Lower lobe of right lung (tissue), 2 donors: ENCODE measurements at regions not wholly inside any gene's neighbourhood (a gene's known extent, or its start where the extent isn't known, plus 50 kb on each side); places are given as distances from the start of the nearest gene placed in this dataset.

Experiments used
- ATAC-seq, 2 donors: fragments of 200-7000 bp; cut with Tn5 transposase; one replicate each; pipeline ENCODE4 v1.9.1; 2020 to 2022; ENCODE audit warnings: mild to moderate bottlenecking in 2 of 2, moderate library complexity in 2 of 2
- DNase-seq: peaks from one replicate; pipeline ENCODE4 v3.0.0-alpha.2; 2020
- H3K27ac ChIP-seq: fragments of 200-600 bp; one replicate; pipeline ENCODE4 v1.8.0; 2022
- H3K27me3 ChIP-seq: fragments of 200-600 bp; one replicate; pipeline ENCODE4 v1.8.0; 2022; ENCODE audit warnings: low read depth
- H3K36me3 ChIP-seq: fragments of 200-600 bp; one replicate; pipeline ENCODE4 v1.8.0; 2022; ENCODE audit warnings: mild to moderate bottlenecking
- H3K4me1 ChIP-seq: fragments of 200-600 bp; one replicate; pipeline ENCODE4 v1.8.0; 2022
- H3K4me3 ChIP-seq: fragments of 200-600 bp; one replicate; pipeline ENCODE4 v1.8.0; 2022; ENCODE audit warnings: mild to moderate bottlenecking
- H3K9me3 ChIP-seq: fragments of 200-600 bp; one replicate; pipeline ENCODE4 v1.8.0; 2022
- intact Hi-C: fragments of 100-400 bp; cut with DNase I; formaldehyde crosslinking; loops from one replicate; pipeline ENCODE4 v1.11.0; 2022
- TF ChIP-seq, protein P1 (sequence below): fragments of 200-600 bp; IDR thresholded peaks from one replicate; pipeline ENCODE4 v1.8.0; 2022; ENCODE audit warnings: antibody characterized with exemption, mild to moderate bottlenecking
- donor health status: DM: no; HTN: yes; CAD: no; lungs with severe emphysema.

DNA sequence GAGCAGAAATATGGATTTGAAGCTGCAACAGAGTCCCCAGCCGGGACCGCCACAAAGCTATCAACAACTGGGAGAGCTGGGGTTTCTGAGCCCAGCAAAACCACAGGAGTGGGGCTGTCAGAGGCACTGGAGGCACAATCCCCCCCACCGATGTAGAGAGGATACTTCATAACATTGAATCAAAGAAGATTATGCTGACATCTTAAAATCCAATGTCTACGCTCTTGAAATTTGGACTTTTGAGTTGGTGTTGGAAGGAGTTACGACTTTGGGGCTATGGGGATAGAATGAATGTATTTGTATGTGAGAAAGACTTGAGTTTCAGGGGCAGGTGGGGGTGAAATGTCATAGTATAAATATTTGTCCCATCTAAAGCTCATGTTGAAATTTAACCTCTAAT is 1121.6 kb upstream of the CDH8 start:
- H3K27ac ChIP-seq = no peak overlapping the region
- H3K4me1 ChIP-seq = no peaks in the 10 kb centered on the region
- no peak for DNase-seq
- no peak overlapping the region for H3K4me3 ChIP-seq
- TF ChIP-seq, protein P1, sequence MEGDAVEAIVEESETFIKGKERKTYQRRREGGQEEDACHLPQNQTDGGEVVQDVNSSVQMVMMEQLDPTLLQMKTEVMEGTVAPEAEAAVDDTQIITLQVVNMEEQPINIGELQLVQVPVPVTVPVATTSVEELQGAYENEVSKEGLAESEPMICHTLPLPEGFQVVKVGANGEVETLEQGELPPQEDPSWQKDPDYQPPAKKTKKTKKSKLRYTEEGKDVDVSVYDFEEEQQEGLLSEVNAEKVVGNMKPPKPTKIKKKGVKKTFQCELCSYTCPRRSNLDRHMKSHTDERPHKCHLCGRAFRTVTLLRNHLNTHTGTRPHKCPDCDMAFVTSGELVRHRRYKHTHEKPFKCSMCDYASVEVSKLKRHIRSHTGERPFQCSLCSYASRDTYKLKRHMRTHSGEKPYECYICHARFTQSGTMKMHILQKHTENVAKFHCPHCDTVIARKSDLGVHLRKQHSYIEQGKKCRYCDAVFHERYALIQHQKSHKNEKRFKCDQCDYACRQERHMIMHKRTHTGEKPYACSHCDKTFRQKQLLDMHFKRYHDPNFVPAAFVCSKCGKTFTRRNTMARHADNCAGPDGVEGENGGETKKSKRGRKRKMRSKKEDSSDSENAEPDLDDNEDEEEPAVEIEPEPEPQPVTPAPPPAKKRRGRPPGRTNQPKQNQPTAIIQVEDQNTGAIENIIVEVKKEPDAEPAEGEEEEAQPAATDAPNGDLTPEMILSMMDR = no peak
- no peak for ATAC-seq
- H3K36me3 ChIP-seq = no peaks in the 10 kb centered on the region
- intact Hi-C loops = no loop called here
- H3K27me3 ChIP-seq = no peaks in the 10 kb centered on the region
- no peaks in the 10 kb centered on the region for H3K9me3 ChIP-seq

DNA sequence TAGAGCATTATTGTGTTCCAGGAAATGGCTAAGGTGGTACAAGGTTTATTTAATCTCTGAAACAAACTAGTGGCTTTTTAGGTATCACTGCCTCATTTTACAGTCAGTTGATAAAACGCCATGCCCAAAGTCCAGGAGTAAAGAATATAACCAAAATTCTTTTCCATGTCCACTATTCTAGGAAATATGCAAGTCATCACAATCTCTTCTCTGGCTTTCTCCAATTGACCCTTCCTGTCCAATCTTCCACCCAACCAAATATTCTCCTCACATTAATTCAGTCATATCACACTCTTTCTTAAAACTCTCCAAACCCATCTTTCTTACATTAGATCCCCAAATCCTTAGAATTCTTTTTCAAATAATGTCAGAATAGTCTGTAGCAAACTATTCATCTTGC is 1110.0 kb upstream of the CDH8 start:
- Histone ChIP-seq H3K36me3 (no peaks in the 10 kb centered on the region), H3K27ac (no peak overlapping the region), H3K4me3 (no peak overlapping the region), H3K9me3 (no peaks in the 10 kb centered on the region), H3K27me3 (no peaks in the 10 kb centered on the region), H3K4me1 (no peaks in the 10 kb centered on the region)
- DNase-seq (no peak), ATAC-seq (no peak)
- intact Hi-C loops = no loop called here
- TF ChIP-seq, protein P1 = no peak

DNA sequence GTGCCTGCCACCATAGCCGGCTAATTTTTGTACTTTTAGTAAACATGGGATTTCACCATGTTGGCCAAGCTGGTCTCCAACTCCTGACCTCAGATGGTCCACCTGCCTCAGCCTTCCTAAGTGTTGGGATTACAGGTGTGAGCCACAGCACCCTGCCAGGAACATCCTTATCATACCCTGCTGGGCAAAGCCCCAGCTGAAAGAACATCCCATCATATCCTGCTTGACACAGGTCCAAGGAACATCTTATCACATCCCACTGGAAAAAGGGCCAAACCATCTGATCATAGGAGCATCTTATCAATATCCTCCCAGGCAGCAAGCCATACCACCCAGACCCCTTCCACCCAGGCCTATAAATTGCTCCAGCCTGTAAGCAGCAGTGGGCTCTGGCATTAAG is 1109.2 kb upstream of the CDH8 start:
- intact Hi-C loops = no loop called here
- no peaks in the 10 kb centered on the region for H3K9me3 ChIP-seq
- no peaks in the 10 kb centered on the region for H3K36me3 ChIP-seq
- no peak for DNase-seq
- no peak overlapping the region for H3K27ac ChIP-seq
- no peaks in the 10 kb centered on the region for H3K4me1 ChIP-seq
- TF ChIP-seq, protein P1 = no peak
- H3K27me3 ChIP-seq = no peaks in the 10 kb centered on the region
- H3K4me3 ChIP-seq = no peak overlapping the region
- ATAC-seq = no peak

DNA sequence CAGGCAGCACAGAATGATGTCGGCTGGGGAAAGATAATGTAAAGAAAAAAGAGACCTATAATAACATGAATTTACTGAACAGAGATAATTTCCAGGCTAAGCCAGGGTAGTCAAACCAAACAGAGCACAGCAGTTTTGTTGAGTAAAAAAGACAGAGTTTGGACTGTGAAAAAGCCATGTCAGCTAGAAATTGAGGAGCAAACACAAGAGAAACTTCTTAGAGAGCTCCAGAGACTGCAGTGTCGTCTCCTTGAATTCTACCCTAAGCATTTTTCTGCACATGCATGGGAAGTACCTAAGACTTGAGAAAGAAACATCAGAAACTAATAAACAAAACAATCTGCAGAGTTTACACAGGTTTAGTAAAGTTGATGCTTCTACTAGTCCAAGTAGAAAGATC is 1098.8 kb upstream of the CDH8 start:
- TF ChIP-seq, protein P1 = no peak
- DNase-seq (no peak), ATAC-seq (no peak)
- no peaks in the 10 kb centered on the region for H3K4me1 ChIP-seq
- intact Hi-C loops = no loop called here
- H3K4me3 ChIP-seq = no peak overlapping the region
- H3K36me3 ChIP-seq = no peaks in the 10 kb centered on the region
- no peaks in the 10 kb centered on the region for H3K27me3 ChIP-seq
- no peaks in the 10 kb centered on the region for H3K9me3 ChIP-seq
- H3K27ac ChIP-seq = no peak overlapping the region

DNA sequence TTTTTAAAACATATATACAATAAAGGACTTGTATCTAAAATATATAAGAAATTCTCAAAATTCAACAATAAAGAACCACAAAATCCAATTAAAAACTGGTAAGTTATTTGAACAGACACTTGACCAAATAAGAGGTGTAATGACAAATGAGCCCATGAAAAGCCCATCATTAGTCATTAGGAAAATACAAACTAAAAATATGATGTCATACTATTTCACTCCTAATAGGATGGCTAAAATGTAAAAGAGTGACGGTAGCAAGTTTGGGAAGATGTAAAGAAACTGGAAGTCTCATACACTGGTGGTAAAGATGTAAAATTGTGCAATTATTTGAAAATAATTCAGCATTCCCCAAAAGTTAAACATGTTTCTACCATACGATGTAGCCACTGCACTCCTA is 1095.3 kb upstream of the CDH8 start:
- Histone ChIP-seq H3K36me3 (no peaks in the 10 kb centered on the region), H3K4me3 (no peak overlapping the region), H3K4me1 (no peaks in the 10 kb centered on the region), H3K9me3 (no peaks in the 10 kb centered on the region), H3K27ac (no peak overlapping the region), H3K27me3 (no peaks in the 10 kb centered on the region)
- no peak for DNase-seq
- TF ChIP-seq, protein P1 = no peak
- intact Hi-C loops = no loop called here
- no peak for ATAC-seq

DNA sequence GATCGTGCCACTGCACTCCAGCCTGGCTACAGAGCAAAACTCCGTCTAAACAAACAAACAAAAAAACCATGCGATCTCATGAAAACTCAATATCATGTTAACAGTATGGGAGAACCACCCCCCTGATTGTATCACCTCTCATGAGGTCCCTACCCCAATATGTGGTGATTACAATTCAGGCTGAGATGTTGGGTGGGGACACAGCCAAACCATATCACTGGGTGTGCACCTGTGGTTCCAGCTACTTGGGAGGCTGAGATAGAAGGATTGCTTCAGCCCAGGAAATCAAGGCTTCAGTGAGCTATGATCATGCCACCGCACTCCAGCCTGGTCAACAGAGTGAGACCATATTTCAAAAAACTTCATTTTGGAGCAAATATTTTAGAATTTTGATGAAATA is 1094.7 kb upstream of the CDH8 start:
- ATAC-seq (no peak), DNase-seq (no peak)
- Histone ChIP-seq H3K27ac (no peak overlapping the region), H3K4me3 (no peak overlapping the region), H3K4me1 (no peaks in the 10 kb centered on the region), H3K36me3 (no peaks in the 10 kb centered on the region), H3K9me3 (no peaks in the 10 kb centered on the region), H3K27me3 (no peaks in the 10 kb centered on the region)
- intact Hi-C loops = no loop called here
- TF ChIP-seq, protein P1 = no peak
